Stimulated activated CD8-positive, alpha-beta memory T cell treated with anti-CD3 and anti-CD28 coated beads, Interleukin-12 subunit alpha, Interleukin-12 subunit beta, amount 100 ng/mL, for 1 hour (primary cell): ENCODE measurements at regions not wholly inside any gene's neighbourhood (a gene's known extent, or its start where the extent isn't known, plus 50 kb on each side); places are given as distances from the start of the nearest gene placed in this dataset.
A peak's percentile ranks its signal among the peaks of the same experiment; 100 is the strongest.
"Not testable (repeated sequence)": the region's sequence is repeated elsewhere in the genome, so short reads cannot be mapped to it uniquely, and the experiment has no call there.

Experiments
- DNase-seq: peaks from one replicate; pipeline ENCODE4 v3.0.0-alpha.2; 2020; ENCODE audit warnings: low read depth

GRCh38 chr4:1561286-1561990, 122.7 kb downstream of the FAM53A start:
- DNase-seq: no peak

- DNase-seq: no peak
Measured at GRCh38 chr4:1559896-1560650, 124.0 kb downstream of the FAM53A start.

- DNase-seq: no peak
Measured at GRCh38 chr4:1558205-1558604, 125.9 kb downstream of the FAM53A start.

GRCh38 chr4:1557221-1557597, 126.9 kb downstream of the FAM53A start:
- DNase-seq: no peak

- DNase-seq: no peak
Measured at GRCh38 chr4:1556541-1557220, 127.4 kb downstream of the FAM53A start.

GRCh38 chr4:1554876-1555265, 129.2 kb downstream of the FAM53A start:
- DNase-seq: no peak

- no peak for DNase-seq
Measured at GRCh38 chr4:1554246-1554875, 129.8 kb downstream of the FAM53A start.

GRCh38 chr4:1553365-1553764, 130.7 kb downstream of the FAM53A start:
- DNase-seq: no peak

GRCh38 chr4:1552451-1552850, 131.7 kb downstream of the FAM53A start:
- DNase-seq: no peak

GRCh38 chr4:1551211-1551610, 132.9 kb downstream of the FAM53A start:
- no peak for DNase-seq

- DNase-seq: no peak
Measured at GRCh38 chr4:1550122-1551070, 133.7 kb downstream of the FAM53A start.

- DNase-seq: no peak
Measured at GRCh38 chr4:1549638-1550035, 134.5 kb downstream of the FAM53A start.

- DNase-seq: peak; percentile 36
Measured at GRCh38 chr4:1548827-1549637, 135.1 kb downstream of the FAM53A start.

- no peak for DNase-seq
Measured at GRCh38 chr4:1547856-1548826, 136.0 kb downstream of the FAM53A start.

GRCh38 chr4:1547131-1547855, 136.8 kb downstream of the FAM53A start:
- no peak for DNase-seq

GRCh38 chr4:1544861-1545281, 138.6 kb upstream of the NKX1-1 start:
- no peak for DNase-seq

GRCh38 chr4:1544435-1544834, 138.2 kb upstream of the NKX1-1 start:
- DNase-seq: not testable (repeated sequence)

- DNase-seq: no peak
Measured at GRCh38 chr4:1543976-1544375, 137.7 kb upstream of the NKX1-1 start.

GRCh38 chr4:1543561-1543960, 137.3 kb upstream of the NKX1-1 start:
- no peak for DNase-seq
